ENCODE measurements at regions not wholly inside any gene's neighbourhood (a gene's known extent, or its start where the extent isn't known, plus 50 kb on each side); places are given as distances from the start of the nearest gene placed in this dataset.

DNA sequence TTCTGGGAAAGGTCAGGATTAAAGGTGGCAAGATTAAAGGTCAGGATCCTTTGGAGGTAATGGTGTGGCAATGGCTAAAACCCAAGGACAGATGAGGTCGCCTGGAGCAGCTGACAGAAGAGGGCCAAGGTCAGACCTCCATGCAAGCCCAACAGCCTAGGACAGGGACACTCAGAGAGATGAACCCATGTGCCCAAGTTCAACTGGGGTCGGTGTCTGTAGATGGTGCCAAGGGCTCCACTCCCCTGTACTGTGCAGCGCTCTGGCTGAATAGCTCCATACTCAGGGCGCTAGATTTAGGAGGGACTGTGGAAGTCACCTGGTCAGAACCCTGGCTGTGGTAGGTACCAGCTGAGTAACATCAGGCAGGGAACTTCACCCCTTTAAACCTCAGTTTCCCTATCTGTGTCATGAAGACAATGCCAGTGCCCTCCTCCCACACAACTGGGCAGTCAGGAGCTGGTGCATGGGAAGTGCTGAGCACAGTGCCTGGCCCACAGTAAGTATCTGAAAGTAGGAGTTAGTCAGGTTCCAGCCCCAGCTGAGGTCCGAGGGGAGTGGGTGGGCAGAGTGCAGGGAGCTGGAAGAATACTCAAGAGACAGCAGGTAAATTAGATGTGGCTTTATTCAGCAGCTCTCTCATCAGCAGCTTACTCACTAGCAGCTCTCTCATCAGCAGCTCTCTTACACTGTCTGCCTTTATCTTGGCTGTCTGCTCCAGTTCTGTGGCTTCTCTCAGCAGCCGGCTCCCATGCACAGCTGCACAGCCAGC, 327.1 kb downstream of the GLRX3 start:
- no peak for DNase-seq (ENCODE audit: low read depth)

DNA sequence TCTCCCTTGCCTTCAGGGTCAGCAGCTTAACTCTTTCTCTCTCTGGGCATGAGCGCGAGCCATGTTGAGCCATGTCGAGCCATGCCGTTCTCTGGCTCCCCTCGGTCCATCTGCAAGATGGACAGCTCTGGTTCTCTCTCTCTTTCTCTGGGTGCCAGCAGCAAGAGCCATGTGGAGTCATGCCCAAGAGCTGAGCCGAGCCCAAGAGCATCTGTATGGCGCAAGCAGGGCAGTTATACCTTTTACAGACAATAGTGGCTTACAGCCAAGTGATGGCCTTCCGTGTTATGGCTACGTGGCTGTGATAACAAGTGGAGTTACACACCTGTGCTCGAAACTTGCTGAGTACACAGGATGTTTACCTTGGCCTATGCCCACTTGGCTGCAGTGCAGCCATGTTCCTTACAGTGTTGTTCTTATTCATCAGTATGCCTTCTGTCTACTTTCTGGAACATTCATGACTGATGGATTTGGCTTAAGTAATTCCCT, 327.7 kb downstream of the GLRX3 start:
- DNase-seq (ENCODE audit: low read depth) = no peak

DNA sequence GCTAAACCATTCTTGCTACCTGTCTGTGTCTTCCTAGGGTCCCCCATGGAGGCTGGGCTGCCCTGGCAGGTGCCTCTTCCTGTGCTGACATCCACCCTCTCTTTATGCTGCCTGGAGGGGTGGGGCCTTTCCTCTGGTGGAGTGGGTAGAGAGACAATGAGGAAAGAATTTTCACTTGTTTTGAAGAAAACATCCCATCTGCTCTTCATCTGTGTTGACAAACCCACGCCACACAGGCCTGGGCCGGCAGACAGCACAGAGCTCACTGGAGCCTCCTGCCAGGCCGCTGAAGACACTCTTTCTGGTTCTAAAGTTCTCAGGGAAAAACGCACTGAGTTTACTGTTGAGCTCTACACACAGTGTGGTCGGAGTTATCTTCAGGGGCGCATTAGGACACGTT, 328.2 kb downstream of the GLRX3 start:
- no peak for DNase-seq (ENCODE audit: low read depth)

DNA sequence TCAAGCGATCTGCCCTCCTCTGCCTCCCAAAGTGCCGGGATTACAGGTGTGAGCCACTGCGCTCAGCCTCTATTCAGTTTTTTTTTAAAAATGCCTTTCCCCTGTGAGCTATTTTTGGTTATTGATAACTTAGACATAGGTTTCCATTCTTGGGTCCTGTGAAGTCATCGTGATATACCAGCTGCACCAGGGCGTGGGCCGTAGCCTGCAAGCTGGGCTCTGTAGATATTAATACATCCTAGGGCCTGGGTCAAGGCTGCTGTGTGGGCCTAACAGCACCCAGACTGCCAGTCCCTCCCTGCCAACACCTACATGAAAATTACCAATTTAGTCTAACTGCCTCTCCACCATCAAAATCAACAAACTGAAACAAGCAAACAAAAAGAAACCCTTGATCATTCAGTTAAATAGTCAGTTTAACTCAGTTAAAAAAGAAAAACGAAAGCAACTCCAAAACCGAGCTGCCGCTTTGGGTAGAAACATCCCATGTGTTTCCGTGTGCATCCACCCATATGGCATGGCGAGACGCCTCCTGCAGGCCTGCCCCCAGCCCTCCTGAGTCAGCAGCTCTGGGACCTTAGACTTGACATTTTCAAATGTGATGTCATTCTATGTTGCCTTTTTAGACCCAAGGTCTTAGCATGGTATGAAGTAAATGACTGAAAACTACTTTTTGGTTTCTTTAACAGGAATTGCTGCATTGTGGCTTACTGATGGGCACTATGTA, 330.2 kb downstream of the GLRX3 start:
- no peak for DNase-seq (ENCODE audit: low read depth)

DNA sequence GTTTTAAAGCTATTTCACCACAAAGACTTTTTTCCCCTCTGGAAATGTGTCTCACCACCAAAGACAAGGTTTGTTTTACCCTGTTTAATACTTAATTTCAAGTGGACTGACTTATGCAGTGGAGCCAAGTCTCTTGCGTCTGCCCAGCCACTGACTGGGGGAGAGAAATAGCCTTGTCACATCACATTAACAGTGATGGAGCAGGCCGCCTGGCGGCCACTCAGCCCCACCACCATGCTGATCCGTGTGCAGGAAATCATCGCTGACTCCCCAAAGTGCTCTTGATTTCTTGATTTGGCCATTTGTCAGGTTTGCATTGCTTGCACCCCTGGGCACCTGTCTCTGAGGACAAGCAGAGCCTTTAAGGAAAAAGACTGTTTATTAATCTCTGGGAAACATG, 334.1 kb downstream of the GLRX3 start:
- no peak for DNase-seq (ENCODE audit: low read depth)

DNA sequence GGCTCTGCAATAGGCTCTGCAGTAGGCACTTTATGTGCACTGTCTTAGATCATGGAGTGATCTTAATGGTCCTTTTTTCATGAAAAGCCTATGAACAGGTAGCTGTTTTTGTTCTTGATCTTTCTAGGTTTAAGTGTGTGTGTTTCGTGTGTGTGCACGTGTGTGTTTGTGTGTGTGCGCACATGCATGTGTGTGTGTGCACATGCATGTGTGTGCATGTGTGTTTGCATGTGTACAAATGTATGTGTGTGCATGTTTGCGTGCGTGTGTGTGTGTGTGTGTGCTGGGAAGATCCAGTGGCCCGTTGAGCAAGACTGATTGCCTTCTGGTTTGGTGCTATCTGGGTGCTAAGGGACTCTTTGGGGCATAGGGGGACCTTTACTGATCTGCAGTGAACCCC, 334.8 kb downstream of the GLRX3 start:
- no peak for DNase-seq (ENCODE audit: low read depth)

DNA sequence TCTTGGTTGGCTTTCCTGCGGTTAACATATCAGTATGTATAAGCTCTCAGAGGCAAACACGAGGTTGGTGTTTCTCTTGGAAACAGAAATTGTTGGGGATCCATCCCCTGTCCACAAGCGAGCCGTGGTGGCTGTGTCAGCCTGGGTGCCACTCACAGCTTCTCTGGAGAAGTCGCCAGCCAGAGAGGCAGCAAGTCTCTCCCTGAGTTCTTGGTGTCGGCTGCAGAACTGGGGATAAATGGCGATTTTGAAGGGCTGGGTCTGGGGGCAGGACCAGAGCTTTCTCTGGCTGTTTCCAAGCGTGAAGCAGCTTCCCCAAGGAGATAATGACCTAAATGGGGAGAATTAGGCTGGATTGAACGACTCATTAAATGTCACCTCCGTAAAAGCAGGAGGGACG, 335.3 kb downstream of the GLRX3 start:
- no peak for DNase-seq (ENCODE audit: low read depth)

DNA sequence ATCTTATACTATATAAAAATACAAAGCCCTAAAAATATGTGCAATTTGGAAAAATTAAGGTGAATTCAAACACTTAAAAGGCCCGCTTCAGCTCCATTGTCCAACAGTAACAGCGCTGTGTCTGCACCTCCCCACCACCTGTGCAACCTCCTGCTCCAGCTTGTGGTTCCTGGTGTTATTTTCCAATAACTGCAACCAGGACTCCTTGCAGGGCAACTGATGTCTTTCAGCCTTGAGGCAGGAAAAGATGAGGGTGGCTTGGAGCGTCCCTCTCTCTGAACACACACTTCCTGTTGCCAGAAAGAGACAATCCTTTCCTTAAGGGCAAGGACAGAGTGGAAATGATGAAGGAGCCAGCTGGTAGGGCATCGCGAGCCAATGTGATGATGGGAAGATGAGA, 336.0 kb downstream of the GLRX3 start:
- no peak for DNase-seq (ENCODE audit: low read depth)

DNA sequence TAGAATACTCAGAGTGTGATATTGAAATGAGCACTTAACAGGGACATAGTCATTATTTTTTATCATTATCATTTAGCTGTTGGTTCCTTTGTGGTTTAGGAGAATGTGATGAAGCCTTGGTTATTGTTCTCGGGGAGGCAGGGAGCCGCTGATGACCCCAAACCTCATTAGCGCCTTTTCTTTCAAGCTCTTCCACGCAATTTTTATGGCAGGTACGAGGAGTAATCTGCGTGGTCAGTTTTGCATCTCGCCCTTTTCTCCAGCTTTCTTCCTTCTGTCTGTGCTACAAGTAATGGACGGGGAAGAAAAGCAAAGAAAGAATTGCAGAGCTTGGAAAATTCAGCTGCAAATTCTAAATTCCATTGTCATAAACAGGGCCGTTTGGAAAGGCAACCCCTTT, 338.4 kb downstream of the GLRX3 start:
- no peak for DNase-seq (ENCODE audit: low read depth)

DNA sequence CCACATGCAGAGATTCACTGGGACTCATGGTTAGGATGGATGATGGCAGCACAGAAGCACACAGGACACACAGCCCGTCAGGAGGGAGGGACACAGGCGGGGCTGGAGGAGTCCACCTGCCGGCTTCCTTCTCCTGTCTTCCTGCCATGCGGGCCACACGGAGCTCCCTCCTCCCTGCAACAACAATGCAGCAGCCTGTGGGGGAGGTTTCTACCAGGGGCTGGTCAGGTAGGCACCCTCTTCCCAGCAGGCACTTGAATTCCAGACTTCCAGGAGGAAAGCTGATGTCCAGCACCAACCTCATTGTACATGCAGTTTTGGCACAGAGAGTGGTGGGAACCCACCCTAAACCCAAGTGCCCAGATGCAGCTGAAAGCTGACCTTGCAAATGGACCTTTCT, 341.2 kb downstream of the GLRX3 start:
- DNase-seq (ENCODE audit: low read depth) = no peak

DNA sequence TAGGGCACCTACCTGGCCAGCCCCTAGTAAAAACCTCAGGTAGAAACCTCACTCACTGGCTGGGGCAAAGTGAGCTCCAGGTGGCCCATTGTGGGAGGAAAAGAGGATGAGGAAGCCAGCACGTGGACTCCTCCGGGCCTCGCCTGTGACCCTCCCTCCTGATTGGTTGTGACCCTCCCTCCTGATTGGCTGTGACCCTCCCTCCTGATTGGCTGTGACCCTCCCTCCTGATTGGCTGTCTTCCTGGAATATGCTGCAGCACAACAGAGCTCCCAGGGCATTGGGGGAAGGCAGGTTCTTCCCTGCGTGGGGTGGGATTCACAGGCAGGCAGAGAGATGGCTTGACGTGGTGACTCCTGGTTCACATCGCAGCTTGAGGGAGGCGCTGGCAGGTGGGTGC, 343.0 kb downstream of the GLRX3 start:
- DNase-seq (ENCODE audit: low read depth) = no peak

DNA sequence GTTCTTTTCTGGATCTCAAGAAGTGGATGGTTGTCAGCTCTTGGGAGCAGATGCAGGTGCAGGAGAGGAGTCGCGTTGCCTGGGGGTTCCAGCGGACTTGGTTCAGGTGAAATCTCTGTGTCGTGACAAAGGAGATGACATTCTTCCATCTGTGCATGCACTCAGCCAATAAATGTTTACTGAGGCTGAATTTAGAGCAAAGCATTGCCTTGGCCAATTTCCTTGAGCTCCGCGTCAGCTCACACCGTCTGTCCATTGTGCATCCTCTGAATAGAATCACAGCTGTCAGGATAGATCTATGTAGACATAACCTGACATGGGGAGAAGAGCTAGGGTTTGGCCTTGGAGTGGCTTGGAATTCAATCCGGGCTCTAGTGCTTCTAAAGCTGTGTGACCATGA, 343.7 kb downstream of the GLRX3 start:
- DNase-seq (ENCODE audit: low read depth) = no peak

DNA sequence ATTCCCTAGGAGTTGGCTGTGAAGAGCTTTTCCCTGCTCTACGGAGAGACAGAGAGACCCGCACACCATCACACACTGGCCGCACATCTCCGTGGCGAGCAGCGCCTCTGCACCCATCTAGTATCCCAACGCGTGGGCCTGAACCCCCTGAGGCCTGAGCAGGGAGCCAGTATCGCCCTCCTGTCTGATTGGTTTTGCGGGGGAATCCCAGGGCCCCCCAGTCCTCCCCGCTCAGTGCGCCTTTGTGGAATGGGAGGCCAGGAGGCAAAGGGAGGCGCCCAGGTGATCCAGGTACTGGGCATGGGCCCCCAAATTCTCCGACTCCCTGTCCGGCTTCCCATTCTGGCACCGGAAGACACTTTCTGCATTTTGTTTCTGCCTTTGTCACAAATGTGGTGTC, 344.3 kb downstream of the GLRX3 start:
- no peak for DNase-seq (ENCODE audit: low read depth)

DNA sequence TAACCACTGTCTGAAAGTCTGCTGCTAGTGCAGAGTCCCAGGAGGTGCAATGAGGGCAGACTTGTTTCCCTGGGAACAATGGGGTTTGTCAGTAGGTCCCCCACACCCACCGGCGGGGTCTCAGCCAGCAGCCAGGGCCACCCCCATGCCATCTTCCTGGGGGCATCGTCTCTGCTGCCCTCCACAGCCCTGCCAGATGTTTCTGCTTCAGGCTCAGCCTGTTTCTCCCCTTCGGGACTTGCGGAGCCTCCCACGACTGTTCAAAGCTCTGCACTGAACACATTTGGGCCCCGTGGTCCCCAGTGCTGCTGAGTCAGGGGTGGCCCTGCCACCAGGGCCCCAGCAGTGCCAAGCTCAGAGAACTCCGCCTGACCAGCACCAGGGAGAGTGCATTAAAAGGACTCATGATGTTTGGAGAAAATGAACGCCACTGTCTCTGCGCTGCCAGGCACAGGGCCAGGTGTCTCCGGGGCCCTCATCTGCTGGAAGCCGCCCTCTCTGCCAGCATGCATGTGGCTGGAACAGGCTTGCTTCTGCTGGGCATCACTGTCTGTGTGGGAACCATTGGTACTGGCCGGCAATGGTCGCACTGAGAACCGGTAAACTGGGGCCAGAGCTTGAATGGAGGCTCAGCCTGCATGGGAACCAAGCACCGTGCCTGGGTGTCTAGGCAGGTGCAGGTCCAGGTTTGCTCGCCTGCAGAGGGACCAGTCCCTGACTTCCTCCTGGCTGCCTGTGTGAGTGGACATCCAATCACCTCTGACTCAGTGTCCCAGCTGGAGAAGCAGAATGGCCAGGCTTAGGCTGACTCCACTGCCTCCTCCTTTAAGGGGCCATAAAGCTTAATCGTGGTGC, 345.1 kb downstream of the GLRX3 start:
- no peak for DNase-seq (ENCODE audit: low read depth)

DNA sequence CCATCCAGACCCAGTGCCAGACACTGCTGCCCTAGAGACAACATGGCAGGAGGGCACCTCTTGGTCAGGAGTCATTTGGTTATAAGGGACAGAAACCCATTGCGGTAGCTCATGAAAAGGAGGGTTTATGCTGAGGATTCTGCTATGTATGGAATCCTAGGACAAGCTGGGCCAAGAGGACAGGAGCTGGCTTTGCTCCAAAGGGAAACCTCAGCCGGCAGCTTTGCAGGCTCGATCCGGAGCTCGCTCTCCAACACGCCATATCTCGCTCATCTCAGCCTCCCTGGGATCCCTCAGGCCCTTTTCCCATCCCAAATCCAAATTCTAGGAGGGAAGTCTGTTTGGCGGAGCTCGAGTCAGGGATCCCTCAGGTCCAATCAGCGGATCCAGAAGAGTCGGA, 345.7 kb downstream of the GLRX3 start:
- no peak for DNase-seq (ENCODE audit: low read depth)

DNA sequence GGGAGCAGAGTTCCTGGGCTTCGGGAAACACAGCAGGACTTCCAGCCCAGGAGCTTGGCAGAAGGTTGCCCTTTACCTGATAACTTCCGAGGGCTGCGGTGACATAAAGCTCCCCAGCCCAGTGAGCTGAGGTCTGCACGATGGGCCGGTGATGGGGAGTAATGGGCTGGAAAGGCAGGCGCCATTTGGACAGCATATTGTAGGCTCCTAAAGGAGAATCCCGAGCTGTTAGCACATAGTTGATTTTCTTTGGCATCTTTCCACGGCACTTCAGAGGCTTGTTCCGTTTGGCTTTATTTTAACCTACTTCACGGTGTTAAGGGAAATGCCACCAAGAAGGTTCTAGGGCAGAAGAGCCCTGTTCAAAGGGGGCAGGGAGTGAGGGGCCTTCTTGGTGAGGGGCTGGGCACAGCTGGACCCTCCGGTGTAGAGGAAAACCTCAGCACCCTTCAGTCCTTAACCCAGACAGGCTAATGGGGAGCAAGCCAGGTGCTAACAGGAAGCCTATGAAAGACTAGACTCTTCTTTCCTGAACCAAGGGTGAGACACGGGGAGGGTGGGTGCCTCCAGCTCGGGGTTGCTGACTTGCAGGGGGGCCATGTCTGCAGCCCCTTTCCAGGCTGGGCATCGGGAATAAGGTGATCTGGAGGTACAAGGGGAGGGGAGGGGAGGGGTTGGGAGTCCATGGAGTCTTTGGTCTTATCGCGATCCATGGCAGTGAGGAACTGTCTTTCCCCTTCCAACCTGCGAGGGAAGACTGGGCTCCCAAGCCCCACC, 347.7 kb downstream of the GLRX3 start:
- no peak for DNase-seq (ENCODE audit: low read depth)

DNA sequence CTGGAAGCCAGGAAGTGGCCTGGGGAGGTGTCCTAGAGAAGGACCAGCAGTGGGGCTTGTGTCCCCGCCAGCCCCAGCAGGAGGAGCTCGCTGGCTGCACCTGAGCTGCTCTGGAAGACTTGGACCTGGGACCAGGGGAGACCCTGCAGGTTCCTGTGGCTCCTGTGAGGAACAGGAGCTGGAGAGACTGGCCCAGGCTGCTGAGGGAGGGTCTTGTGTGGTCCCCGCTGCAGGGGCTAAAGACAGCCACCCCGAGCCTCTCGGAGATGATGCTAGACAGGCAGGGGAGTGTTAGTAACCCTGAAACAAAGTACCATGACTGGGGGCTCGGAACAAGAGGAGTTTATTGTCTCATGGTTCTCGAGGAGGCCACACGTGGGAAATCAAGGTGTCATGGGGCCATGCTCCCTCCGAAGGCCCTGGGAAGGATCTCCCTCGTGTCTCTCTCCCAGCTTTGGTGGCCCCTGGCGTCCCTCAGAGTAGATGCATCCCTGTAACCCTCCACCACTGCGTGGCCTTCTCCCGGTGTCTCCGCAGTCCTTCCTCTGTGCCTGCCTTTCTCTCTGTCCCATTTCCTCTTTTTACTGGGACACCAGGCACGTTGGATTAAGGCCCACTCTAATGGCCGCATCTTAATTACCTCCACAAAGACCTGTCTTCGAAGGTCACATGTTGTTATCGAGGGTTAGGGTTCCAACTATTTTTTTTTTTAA, 348.4 kb downstream of the GLRX3 start:
- no peak for DNase-seq (ENCODE audit: low read depth)

DNA sequence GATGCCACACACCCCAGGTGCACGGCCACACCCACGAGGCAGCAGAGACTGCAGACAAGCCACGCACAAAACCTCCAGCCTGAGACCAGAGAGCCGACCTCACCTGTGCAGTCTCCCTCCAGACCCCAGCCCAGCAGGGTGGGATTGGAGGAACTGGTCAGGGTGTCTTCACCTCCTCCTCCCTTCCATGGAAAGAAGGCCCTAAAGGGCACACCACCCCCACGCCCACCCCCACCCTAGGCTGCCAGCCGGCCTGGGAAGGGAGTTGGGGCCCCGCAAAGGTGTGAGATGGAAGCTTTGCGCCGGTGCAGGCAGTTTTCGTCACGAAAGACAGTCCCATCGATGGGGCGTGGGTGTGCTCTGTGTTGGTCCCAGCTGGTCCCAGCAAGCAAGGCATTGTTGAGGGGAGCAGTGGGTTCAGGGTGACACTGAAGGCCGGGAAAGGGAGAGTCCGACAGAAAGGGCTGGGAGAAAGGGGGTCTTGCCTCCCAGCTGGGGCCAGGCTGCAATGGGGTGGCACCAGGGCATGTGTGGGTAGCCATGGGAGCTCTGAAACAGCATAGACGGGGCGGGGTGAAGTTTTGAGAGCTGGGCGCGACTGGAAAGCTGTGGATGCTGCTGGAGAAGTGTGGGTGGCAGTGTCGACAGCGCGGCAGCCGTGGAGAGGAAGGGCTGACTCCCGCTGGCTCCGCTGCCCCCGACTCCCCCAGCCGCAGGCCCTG, 349.2 kb downstream of the GLRX3 start:
- no peak for DNase-seq (ENCODE audit: low read depth)

DNA sequence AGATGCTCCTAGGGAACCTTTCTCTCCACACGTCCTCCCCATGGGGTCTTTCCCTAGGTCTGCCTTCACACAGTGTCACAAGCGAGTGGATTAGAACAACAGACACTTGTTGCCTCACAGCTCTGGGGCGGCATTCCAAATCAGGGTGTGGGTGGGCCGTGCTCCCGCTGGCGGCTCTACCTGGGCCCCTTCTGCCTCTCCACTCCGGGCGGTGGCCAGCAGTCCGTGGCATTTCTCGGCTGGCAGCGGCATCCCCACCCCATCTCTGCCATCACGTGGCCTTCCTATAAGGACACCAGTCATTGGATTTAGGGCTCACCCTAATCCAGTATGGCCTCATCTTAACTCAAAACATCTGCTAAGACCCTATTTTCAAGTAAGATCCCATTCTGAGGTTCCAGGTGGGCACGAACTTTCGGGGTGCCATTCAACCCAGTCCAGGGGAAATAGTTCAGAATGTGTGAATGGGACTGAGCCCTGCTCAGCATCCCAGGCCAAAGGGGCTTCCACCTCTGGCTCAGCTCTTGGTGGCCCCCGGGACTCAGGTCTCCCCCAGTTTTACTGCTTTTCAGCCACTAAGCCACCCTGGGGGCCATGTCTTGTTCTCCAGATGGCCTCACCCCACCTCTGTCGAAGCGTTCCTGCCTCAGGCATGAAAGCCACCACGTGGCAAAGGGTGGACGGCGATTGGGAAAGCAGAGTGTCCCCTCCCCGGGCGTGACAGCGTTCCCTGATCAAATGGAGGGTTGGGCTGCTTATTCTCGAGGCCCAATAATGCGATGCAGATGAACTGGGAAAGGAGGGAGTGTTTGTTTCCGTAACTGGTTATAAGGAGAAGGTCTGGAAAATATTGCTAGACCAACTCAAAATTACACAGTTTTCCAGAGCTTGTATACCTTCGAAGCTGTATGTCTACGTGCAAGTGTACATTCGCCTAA, 350.0 kb downstream of the GLRX3 start:
- no peak for DNase-seq (ENCODE audit: low read depth)
